Lung microvascular endothelial cell (primary cell): ENCODE measurements at regions not wholly inside any gene's neighbourhood (a gene's known extent, or its start where the extent isn't known, plus 50 kb on each side); places are given as distances from the start of the nearest gene placed in this dataset.

ENCODE experiments used
- DNase-seq, 2 donors: peaks; one replicate each; pipeline versions ENCODE4 v3.0.0 to v3.0.0-alpha.2; 2010; ENCODE audit warnings: low read depth in 2 of 2

DNA sequence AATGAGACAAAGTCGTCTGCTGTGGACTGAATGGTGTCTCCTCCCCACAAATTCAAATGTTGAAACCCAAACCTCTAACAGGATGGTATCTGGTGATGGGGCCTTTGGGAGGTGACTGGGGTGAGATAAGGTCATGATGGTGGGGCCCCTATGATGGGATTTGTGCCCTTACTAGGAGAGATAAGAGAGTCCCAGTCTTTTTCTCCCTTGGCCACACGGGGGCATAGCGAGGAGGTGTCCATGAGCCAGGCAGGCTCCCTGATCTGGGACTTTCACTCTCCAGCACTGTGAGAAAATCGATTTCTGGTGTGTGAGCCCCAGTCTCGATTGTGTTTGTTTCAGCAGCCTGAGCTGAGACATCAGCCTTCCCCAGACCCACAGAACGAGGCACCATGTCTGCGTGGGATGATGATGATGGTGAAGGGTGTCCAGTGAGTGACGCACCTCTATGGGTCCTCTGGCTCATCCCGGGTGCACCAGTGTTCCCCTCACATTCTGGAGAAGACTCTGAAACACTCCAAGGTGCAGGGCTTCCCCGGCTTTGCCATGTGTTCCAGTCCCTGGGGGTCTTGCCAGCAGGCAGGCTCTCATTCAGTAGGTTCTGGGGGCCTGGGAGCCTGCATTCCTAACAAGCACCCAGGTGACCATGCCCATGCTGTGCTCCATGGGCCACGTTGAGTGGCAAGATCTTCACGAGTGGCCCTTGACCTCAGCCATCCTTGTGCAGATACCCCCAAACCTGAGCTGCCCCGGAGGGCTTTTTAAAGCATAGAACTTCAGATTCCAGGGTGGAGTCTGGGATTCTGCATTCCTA, 363.0 kb downstream of the CTTN start:
- DNase-seq = no peak

DNA sequence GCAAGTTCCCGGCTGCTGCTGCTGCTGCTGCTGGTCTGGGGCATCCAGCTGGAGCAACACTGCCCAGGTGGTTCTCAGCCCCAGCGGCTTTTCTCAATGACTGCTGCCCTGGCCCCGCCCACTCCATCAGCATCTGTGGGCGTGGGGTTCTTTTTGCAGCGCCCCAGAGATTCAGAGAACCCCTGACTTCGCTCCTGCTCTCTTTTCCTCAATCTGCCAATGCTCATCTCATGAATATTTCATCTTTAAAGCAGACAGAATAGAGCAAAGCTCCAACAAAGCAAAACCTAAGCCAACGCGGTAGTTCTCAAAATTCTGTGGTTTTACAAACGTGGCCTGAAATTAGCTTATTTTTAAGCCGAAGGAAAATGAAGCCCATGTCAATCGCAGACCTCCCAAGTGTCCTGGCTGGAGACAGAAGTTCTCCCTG, 363.6 kb downstream of the CTTN start:
- DNase-seq = no peak

DNA sequence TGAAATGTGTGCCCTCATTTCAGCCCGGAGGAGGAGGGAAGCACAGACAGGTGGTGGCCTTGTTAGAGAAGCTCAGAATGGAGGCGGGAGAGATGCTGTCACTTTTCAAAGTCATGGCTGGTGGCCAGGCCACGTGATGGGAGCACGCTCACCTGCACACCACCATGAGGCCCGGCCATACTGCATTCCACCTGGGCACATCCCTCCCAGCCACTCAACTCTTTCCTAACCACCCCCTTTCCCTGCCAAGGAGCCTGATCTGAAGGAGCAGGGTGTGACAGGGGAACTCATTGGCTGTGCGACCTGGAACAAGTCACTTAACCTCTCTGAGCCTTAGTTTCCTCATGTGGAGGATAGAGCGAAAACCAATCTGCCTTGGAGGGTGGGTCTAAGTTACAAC, 364.5 kb downstream of the CTTN start:
- DNase-seq = no peak

DNA sequence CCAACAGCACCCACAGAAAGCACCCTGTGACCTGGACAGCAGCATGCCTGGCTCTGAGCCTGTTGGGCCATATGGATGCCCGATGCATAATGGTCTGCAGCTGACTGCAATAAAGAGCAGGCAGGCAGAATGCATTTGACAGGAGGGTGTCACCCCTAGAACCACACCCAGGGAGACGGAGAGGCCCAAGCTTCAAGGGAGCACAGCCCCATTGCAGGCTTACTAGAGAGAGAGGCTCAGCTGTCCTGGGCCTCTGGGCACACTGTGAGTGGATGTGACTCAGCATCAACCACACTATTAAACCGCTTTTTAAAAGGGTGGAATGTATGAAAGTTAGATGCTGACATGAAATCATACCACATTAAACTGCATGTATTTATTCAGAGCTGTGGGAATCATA, 365.3 kb downstream of the CTTN start:
- no peak for DNase-seq

DNA sequence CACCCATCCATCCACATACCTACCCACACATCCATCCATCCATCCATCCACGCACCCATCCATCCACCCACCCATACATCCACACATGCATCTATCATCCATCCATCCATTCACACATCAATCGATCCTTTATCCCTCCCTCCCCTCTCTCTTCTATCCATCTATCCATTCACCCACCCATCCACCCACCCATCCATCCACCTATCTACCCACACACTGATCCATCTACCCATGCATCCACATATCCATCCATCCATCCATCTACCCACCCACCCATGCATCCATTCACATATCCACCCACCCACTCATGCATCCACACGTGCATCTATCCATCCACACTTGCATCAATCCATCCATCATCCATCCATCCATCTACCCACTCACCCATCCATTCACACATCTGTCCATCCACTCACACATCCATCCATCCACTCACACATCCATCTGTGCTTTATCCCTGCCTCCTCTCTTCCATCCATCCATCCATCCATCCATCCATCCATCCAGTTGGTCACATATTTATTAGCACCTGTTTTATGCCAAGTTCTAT, 366.1 kb downstream of the CTTN start:
- no peak for DNase-seq

DNA sequence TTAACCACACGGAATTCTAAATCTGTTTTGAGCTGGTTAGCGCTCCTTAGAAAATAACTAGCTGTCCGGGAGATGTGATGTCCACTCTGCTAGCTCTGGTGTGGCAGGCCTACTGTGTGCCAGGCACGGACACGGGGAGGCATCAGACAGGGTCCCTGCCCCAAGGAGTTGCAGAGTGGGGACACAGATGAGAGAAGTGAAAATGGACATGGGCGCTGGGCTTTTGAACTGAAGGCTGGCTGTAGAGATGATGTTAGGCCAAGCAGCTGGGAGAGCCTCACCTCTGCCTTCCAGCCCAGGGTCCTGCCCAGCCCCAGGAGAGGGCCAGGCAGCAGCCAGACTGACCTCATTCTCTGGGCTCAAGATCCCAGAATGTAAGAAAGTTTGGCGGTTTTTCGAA, 368.6 kb downstream of the CTTN start:
- no peak for DNase-seq

DNA sequence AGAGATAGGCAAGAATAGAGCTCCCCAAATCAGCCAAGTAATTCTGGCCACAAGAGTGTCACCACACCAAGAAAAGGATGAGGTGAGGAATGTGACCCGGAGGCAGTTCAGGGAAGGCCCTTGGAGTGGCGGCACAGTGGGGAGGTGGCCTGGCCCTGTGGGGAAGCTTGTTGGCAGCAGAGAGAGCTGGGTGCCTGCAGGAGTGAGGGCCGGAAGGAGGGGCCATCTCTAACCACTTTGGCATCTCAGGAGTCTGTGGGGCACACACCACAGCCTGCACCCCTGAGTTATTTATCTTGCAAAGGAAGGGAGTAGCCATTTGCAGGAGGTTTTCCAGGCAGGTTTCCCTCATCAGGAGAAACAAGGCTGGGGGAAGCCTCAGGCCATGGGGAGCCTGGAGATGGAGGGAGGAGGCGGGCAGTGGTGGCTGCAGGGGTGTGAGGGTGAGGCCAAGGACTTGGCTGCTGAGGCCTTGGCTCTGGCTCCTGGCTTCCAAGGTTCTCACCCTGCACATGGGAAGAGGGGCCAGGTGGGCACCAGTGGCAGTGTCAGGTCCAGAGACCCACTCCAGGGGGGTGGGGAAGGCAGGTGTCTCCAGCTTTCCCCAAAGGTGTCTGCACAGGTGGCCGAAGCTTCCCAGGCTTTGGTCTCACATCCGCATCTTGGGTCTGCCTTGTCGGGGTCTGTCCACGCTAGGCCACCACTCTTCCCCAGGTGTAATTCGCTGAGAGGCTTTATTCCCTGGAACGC, 370.2 kb downstream of the CTTN start:
- DNase-seq = no peak

DNA sequence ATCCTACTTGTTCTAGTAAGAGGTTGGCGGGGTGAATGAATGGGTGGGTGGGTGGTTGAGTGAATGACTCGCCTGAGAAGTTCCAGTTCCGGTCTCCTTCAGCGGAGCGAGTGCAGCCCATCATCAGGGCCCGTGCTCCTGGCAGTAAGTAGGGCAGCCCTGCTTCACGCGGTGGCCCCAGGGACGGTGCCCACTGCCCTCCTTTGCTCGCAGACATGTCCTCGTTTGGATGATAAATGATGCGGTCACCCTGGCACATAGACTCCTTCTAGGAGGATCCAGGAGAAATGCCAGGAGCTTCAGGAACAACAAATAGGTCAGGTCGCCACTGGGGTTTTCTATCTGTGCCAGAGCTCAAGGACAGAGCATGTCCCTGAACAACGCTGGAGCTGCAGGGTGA, 370.8 kb downstream of the CTTN start:
- DNase-seq = no peak

DNA sequence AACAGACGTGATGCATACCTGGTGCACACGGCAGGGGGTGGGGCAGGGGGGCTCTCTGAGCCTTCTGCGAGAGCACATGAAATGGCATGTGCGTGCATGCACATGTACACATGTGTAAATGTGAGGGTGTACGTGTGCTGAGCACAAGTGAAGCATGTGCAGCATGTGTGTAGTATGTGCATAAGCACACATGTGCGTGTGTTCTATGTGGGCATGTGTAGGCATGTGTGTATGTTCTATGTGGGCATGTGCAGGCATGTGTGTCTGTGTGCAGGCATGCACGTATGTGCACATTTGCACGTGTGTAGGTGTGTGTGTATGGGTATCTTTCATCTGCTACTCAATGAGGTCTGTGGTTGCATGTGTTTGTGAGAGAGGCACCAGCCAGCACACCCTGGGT, 371.2 kb downstream of the CTTN start:
- no peak for DNase-seq

DNA sequence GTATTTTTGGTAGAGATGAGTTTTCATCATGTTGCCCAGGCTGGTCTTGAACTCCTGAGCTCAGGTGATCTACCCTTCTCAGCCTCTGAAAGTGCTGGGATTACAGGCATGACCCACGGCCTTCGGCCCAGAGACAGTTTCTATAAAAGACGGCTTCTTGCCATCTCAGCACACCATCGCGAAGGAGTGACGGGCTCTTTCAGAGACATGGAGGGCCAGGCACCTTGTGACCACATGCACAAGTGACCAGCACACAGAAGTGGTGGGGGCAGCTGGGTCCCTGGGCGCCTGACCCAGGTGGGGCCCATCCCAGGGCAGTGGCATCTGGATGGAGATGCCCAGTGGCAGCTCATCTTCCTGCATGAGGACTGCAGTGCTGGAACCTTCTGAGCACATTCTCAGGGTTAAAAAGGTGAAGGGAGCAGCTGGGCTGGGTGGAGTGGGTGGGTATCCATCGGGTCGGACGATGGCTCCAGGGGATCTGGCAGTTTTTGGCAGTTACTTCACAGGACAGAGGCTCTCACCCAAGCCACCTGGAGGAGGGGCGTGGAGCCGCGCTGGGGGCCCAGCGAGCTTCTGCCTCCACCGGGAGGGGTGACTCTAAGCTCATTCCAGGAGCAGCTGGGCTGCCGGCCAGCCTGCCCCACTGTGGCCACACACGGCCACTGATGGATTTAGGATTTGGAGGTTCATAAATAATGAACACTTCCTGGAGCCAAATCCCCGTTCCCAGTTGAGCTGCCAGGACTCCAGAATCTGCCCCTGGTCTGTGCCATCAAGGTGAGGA, 373.0 kb downstream of the CTTN start:
- no peak for DNase-seq

DNA sequence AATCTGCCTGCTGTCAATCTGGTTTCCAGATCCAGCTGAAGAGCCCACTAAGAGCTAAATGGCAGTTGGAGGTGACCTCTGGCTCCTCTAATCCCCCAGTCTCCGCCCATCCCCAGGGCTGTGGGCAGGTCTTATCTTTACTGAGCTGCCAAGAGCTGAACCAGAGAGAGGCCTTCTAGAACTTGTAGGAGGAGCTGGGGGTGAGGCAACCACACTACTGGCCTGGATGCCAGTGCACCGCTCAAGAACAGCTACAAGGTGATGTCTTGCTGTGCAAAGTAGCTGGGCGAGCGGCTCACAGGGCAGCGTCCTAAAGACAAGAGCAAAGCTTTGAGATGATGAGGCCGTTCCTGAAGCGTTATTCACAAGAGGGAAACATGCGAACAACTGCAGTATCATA, 374.6 kb downstream of the CTTN start:
- DNase-seq = no peak

DNA sequence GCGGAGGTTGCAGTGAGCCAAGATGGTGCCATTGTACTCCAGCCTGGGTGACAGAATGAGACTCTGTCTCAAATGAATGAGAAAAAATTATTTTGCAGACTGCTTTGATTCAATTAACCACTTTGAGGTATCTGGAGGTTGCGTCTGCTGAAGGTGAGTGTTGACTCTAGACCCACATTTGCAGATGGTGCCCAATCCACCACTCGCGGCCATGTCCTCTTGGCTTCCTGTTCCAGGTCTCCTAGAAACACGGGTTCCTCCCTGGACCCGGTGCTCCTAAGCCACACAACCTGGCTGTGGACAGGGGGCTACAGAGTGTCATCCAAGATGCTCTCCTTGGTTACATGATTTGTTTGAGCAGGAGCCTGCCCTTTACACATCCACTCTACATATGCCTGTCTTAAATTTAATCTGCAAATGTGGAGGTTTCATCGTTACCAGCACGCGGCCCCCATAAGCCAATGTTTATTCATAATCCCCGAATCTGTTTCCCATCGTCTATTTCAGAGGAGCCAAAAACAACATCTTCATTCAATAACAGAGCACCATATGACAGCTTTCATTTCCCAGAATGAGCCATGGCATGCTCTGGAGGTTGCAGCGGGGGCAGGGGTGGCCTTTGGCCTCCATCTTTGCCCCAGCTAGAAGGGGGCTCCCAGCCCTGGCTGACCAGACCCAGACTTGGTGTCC, 377.2 kb downstream of the CTTN start:
- no peak for DNase-seq

DNA sequence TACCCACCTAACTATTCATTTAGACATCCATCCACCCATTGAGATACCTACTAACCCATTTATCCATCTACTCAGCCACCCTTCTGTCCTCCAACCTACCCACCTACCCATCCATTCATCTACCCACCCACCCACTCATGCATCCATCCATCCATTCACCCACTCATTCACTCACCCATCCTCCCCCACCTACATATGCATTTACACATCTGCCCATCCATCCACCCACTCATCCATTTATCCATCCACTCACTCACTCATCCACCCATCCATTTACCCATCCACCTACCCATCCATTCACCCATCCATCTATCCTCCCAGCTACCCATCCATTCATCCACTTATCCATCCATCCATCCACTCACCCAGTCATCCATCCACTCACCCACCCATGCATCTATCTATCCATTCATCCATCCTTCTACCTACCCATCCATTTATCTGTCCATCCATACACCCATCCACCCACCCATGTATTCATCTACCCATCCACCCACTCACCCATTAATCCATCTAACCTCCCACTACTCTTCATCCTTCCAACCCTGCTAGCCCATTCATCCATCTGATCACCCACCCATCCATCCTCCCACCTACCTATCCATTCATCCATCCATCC, 378.7 kb downstream of the CTTN start:
- no peak for DNase-seq

DNA sequence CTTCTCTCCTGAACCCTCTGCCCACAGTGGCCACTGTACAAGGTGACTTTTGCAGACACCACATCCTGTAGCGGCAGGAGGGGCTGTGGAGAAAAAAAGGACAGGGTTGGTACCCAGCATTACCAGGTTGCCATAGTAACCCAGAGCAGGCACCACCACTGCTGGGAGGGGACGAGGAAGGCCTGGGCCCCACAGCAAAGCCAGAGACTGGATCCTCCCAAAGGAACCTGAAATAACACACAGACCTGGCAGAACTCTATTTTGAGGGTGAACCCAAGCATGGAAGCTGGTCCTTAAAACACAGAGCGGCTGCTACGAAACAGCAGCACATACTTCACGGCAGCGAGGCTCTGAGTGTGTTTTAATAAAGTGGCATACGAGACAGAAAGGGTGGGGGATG, 380.6 kb downstream of the CTTN start:
- no peak for DNase-seq

DNA sequence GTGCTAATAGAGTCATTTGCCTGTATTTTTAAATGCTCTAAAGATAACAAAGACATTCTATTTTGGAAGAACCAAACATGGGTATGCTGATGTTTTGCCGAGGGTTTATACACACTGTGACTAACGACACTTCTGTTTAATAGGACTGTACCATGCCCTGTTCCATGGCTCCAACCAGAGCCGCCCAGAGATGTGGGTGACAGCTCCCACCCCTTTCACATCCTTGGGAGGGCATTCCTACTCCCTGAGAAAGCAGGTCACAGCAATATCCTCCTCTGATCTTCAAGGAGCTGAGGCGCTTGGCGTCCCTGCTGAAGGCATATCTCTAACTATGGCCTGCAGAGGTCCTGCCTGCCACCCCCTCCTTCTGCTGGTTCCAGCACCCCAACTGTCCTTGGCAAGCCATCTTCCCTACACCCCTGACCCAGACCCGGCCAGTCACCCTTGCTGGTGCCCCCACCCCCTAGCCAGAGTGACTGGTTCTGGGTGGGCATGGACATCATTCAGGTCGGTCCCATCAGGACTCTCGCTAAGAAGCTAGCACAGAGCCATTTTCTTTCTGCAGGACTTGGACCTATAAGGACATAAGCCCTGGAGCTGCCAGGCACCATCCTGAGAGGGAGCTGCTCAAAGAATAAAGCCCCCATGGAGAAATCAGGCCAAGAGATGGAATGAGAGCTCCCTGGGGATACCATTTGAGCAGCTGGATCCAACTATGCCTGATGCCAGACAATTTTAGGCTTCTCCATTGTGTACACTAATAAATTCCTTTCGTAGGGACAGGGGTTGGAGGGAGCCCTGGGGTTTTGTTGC, 381.3 kb downstream of the CTTN start:
- DNase-seq = no peak

DNA sequence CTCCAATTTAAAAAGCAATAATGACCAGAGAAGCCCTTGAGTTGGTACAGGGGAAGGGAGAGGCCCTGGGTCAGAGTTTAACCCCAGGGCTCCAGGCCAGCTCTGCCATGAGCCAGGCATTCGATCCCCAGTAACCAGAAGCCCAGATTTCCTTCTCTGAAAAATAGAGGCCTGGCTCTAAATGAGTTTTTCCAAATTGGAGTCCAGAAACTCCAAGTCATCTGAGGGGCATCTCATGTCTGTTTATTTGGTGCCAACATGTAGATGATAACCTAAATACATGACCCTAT, 381.9 kb downstream of the CTTN start:
- no peak for DNase-seq

DNA sequence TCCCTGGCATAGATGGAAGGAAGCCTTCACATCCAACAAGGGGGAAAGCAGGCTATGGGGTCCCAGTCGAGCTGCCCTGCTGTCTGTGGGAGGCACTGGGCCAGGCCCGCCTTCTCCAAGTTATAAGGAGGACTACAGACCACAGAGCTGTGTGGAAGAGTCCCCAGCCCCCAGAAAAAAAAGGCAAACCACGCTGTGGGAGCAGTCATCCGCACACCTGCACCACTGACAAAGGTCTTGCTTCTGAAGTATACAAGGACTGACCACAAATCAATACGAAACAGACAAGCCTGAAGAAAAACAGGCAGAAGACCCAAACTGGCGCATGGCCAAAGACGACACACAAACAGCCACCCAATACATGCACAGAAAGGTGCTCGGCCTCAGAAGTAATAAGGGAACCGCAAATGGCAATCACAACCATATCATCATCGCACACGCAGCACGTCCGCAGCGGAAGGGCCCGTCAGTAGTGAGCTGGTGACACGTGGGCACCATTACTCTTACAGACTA, 384.1 kb downstream of the CTTN start:
- DNase-seq = no peak

DNA sequence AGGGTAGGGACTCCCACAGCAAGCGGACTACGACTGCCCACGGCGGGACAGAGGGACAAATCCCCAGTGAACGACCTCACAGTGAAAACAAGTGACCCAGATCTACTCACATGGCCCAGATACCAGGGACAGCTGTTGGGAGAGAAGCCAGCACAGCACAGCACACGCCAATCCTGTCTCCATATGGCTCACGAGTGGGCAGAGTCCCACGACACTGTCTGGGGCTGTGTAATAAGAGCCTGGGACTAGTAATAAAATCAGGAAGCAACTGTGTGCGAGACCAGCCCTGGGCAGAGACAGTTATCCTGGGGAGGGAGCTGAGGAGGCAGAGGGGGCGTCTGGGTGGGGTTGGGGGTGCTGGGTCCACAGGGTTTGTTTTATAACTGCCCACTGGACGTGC, 385.0 kb downstream of the CTTN start:
- DNase-seq = no peak

DNA sequence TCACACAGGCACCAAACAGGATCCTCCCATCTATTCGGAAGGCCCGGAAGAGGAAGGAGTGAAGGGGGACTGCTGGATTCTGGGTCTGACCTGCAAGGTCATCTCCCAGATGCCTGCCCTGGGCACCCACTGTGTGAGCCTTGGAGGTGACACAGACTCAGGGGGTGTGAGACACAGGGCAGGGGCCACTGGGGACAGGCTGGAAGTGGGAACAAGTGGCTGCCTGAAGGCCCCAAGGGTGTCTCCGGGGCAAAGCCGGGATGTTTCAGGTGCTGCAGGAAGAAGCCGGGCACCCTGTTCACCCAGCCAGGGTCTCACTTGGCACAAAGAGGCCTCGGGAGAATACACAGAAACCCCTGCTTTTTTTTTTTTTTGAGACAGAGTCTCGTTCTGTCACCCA, 385.5 kb downstream of the CTTN start:
- no peak for DNase-seq

DNA sequence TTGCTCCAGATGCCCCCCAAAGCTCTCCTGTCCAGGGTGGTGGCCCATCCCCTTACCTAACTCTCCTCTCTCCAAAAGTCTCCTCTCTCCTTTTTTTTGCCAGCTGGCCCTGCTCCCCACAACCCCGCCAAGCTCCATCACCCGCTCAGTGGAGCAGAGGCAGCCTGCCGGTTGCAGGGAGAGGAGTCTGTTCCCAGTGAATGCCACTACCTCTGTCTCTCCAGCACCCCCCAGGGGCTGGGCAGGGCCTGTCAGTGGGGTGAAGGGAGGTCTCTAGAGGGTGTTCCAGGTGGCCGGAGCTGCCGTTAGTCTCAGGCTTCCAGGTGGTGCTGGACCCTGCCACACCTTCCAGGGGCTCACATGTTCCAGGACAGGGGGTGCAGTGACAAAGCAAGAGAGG, 387.0 kb downstream of the CTTN start:
- no peak for DNase-seq
